HL-60 (cell line): ENCODE measurements at regions not wholly inside any gene's neighbourhood (a gene's known extent, or its start where the extent isn't known, plus 50 kb on each side); places are given as distances from the start of the nearest gene placed in this dataset.

Experiments used
- DNase-seq, 2 experiments: peaks; one replicate each; pipeline ENCODE4 v3.0.0-alpha.2; 2010 to 2020; ENCODE audit warnings: low read depth in 1 of 2, low spot score in 1 of 2
- H3K27ac ChIP-seq: fragments of 250-450 bp; sonication (Bioruptor Pico); replicated peaks from 2 replicates; pipeline ENCODE4 v1.5.1; 2020; ENCODE audit warnings: mild to moderate bottlenecking, moderate library complexity
- H3K27me3 ChIP-seq: fragments of 250-450 bp; sonication (Bioruptor Pico); 2 replicates; pipeline ENCODE4 v1.5.1; 2021; ENCODE audit warnings: mild to moderate bottlenecking, moderate library complexity; ENCODE audit not compliant: insufficient read depth, poor library complexity, severe bottlenecking
- H3K4me3 ChIP-seq: replicated peaks from 2 replicates; pipeline ENCODE4 v1.5.1; 2011; ENCODE audit warnings: mild to moderate bottlenecking, control low read depth, low read length; ENCODE audit not compliant: insufficient read depth
- GABPA ChIP-seq: IDR thresholded peaks from 2 replicates; pipeline ENCODE4 v1.6.1; 2012; ENCODE audit warnings: low read depth
- POLR2AphosphoS5 ChIP-seq: IDR thresholded peaks from 2 replicates; pipeline ENCODE4 v1.6.1; 2012; ENCODE audit warnings: low read depth
- SPI1 ChIP-seq: IDR thresholded peaks from 2 replicates; pipeline ENCODE4 v1.6.1; 2012; ENCODE audit warnings: low read depth, mild to moderate bottlenecking, borderline replicate concordance
- TF ChIP-seq, protein P1 (sequence below): IDR thresholded peaks from one replicate; pipeline ENCODE4 v1.5.1; 2011; ENCODE audit warnings: low read length, control low read depth, inconsistent platforms; ENCODE audit not compliant: insufficient read depth
- TF ChIP-seq, protein P2 (sequence below): IDR thresholded peaks from 2 replicates; pipeline ENCODE4 v1.6.1; 2012; ENCODE audit warnings: low read depth; ENCODE audit not compliant: insufficient replicate concordance

GRCh38 chr10:2905851-2906250, 161.5 kb upstream of the PFKP start:
- Histone ChIP-seq H3K27ac (no peak overlapping the region), H3K27me3 (no peaks in the 10 kb centered on the region), H3K4me3 (no peak overlapping the region)
- no peak for TF ChIP-seq SPI1
- TF ChIP-seq POLR2AphosphoS5 = no peak
- TF ChIP-seq GABPA = no peak
- TF ChIP-seq, protein P1, sequence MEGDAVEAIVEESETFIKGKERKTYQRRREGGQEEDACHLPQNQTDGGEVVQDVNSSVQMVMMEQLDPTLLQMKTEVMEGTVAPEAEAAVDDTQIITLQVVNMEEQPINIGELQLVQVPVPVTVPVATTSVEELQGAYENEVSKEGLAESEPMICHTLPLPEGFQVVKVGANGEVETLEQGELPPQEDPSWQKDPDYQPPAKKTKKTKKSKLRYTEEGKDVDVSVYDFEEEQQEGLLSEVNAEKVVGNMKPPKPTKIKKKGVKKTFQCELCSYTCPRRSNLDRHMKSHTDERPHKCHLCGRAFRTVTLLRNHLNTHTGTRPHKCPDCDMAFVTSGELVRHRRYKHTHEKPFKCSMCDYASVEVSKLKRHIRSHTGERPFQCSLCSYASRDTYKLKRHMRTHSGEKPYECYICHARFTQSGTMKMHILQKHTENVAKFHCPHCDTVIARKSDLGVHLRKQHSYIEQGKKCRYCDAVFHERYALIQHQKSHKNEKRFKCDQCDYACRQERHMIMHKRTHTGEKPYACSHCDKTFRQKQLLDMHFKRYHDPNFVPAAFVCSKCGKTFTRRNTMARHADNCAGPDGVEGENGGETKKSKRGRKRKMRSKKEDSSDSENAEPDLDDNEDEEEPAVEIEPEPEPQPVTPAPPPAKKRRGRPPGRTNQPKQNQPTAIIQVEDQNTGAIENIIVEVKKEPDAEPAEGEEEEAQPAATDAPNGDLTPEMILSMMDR = no peak
- TF ChIP-seq, protein P2, sequence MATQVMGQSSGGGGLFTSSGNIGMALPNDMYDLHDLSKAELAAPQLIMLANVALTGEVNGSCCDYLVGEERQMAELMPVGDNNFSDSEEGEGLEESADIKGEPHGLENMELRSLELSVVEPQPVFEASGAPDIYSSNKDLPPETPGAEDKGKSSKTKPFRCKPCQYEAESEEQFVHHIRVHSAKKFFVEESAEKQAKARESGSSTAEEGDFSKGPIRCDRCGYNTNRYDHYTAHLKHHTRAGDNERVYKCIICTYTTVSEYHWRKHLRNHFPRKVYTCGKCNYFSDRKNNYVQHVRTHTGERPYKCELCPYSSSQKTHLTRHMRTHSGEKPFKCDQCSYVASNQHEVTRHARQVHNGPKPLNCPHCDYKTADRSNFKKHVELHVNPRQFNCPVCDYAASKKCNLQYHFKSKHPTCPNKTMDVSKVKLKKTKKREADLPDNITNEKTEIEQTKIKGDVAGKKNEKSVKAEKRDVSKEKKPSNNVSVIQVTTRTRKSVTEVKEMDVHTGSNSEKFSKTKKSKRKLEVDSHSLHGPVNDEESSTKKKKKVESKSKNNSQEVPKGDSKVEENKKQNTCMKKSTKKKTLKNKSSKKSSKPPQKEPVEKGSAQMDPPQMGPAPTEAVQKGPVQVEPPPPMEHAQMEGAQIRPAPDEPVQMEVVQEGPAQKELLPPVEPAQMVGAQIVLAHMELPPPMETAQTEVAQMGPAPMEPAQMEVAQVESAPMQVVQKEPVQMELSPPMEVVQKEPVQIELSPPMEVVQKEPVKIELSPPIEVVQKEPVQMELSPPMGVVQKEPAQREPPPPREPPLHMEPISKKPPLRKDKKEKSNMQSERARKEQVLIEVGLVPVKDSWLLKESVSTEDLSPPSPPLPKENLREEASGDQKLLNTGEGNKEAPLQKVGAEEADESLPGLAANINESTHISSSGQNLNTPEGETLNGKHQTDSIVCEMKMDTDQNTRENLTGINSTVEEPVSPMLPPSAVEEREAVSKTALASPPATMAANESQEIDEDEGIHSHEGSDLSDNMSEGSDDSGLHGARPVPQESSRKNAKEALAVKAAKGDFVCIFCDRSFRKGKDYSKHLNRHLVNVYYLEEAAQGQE = no peak
- no peak for DNase-seq

DNA sequence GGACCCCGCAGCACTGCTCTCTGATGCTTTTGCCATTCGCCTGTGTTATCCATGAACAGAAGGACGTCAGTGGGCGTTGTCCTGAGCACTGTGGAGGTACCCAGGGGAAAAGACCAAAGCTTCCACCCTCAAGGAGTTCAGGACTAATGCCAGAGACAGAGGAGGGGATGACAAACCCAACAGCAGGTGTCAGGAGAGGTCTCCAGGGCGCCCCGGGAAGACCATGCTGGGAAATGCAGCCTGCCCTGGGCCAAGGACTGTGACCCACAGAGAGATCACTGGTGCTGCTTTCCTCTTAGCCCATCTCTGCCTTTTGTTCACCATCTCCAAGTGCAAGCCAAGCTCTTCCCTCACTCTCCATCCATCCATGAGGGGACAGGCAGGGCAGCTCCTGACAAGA, 166.8 kb upstream of the PFKP start:
- DNase-seq = no peak
- no peaks in the 10 kb centered on the region for H3K27me3 ChIP-seq
- TF ChIP-seq GABPA (no peak), SPI1 (no peak), POLR2AphosphoS5 (no peak)
- TF ChIP-seq, protein P2 = no peak
- TF ChIP-seq, protein P1 = no peak

DNA sequence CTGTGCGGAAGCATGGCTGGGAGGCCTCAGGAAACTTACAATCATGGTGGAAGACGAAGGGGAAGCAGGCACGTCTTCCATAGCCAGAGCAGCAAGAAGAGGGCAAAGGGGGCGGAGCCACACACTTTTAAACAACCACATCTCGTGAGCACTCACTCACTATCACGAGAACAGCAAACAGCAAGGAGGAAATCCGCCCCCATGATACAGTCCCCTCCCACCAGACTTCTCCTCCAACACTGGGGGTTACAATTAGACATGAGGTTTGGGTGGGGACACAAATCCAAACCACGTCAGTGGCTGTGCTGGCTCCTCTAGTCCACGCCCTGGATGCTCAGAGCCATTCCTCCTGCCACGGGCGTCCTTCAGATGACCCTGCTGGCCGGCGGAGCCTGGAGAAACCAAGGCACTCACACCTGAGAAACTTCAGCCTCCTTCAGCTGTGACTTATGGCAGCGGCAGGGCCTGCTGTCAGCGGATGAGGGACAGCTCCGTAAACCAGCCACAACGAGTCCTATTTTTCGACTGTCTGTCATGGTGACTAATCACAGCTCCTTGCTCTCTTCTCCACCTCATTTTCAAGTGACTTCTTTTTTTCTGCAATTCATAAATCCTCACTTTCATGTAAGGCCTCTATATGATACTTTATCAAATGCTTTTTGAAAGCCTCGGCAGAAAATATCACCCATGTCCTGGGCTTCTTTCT, 167.9 kb upstream of the PFKP start:
- Histone ChIP-seq H3K4me3 (no peak overlapping the region), H3K27me3 (no peaks in the 10 kb centered on the region), H3K27ac (no peak overlapping the region)
- no peak for DNase-seq
- TF ChIP-seq, protein P1 = no peak
- TF ChIP-seq, protein P2 = no peak
- no peak for TF ChIP-seq GABPA
- TF ChIP-seq SPI1 = no peak

More for the DNA sequence above, 166.8 kb upstream of the PFKP start:
- H3K27ac ChIP-seq = no peak overlapping the region
- H3K4me3 ChIP-seq = no peak overlapping the region
